ENCODE measurements at regions not wholly inside any gene's neighbourhood (a gene's known extent, or its start where the extent isn't known, plus 50 kb on each side); places are given as distances from the start of the nearest gene placed in this dataset.

- TF ChIP-seq CTCF (IDR thresholded peaks at IDR 0.05; ENCODE audit: insufficient read depth, low read length, poor library complexity, severe bottlenecking) = no peak
- no peak for TF ChIP-seq EZH2phosphoT487 (conservative IDR thresholded peaks at IDR 0.05; ENCODE audit: low read length)
Observed at GRCh38 chr15:47972738-47973137, 148.1 kb upstream of the SLC24A5 start.
